Calu3 (cell line): ENCODE measurements at regions not wholly inside any gene's neighbourhood (a gene's known extent, or its start where the extent isn't known, plus 50 kb on each side); places are given as distances from the start of the nearest gene placed in this dataset.

Experiments
- BruUV-seq: library from RNA; stranded (reverse); fragments of 400-500 nt; replicated peaks from 2 replicates; lab custom pipeline; 2021; lab: Mats Ljungman, UMichigan
- CTCF ChIA-PET: fragments of 300-600 bp; sonication (Branson Sonifier 250); formaldehyde crosslinking; loops from one replicate; lab custom pipeline; 2022; ENCODE audit warnings: antibody characterized with exemption; lab: Charles Lee
- DNase-seq: peaks from one replicate; pipeline ENCODE4 v3.0.0; 2022
- H3K27ac Mint-ChIP-seq: one replicate; pipeline ENCODE4 v1.8.0; 2022; ENCODE audit warnings: mixed read lengths; ENCODE audit not compliant: unreplicated experiment
- H3K27me3 Mint-ChIP-seq: one replicate; pipeline ENCODE4 v1.8.0; 2022; ENCODE audit warnings: mixed read lengths; ENCODE audit not compliant: unreplicated experiment
- H3K36me3 Mint-ChIP-seq: one replicate; pipeline ENCODE4 v1.8.0; 2022; ENCODE audit warnings: mild to moderate bottlenecking, moderate library complexity, mixed read lengths; ENCODE audit not compliant: insufficient read depth, unreplicated experiment
- H3K4me1 Mint-ChIP-seq: one replicate; pipeline ENCODE4 v1.8.0; 2022; ENCODE audit warnings: mild to moderate bottlenecking, low read depth, mixed read lengths; ENCODE audit not compliant: unreplicated experiment
- H3K4me3 Mint-ChIP-seq: one replicate; pipeline ENCODE4 v1.8.0; 2022; ENCODE audit warnings: mild to moderate bottlenecking, low read depth, moderate library complexity, mixed read lengths; ENCODE audit not compliant: unreplicated experiment
- H3K9me3 Mint-ChIP-seq: one replicate; pipeline ENCODE4 v1.8.0; 2022; ENCODE audit warnings: low read depth, mixed read lengths; ENCODE audit not compliant: unreplicated experiment
- intact Hi-C: fragments of 100-400 bp; cut with micrococcal nuclease; formaldehyde crosslinking; loops from one replicate; pipeline ENCODE4 v1.10.0; 2022; ENCODE audit not compliant: unreplicated experiment
- TF ChIP-seq, protein P1 (sequence below): fragments of 200-600 bp; IDR thresholded peaks from one replicate; pipeline ENCODE4 v1.8.0; 2022; ENCODE audit warnings: antibody characterized with exemption; ENCODE audit not compliant: unreplicated experiment

DNA sequence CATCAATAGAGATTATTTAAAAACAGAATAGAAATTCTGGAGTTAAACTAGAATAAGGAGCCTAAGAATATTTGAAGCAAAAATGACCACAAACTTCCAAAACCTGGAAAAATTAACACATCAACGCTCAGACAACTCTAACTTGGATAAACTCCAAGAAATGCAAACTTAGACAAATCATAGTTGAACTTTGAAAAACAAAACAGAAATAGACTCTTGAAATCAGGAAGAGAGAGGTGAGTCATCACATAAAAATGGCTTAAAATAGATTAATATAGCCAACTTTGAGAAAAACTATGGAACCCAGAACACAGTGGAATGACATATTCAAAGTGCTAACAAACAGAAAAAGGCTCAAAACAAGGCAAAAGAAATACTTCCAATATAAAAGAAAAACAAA is 974.2 kb downstream of the JRKL start:
- H3K36me3 Mint-ChIP-seq: no peaks in the 10 kb centered on the region

GRCh38 chr11:97367406-97368083 is 977.7 kb downstream of the JRKL start:
- no peak for DNase-seq
- BruUV-seq: no TSS peak
- Mint-ChIP-seq H3K4me1 (no peaks in the 10 kb centered on the region), H3K4me3 (no peak overlapping the region), H3K9me3 (peaks cover 15% of the 10 kb centered on the region), H3K36me3 (no peaks in the 10 kb centered on the region), H3K27me3 (no peaks in the 10 kb centered on the region), H3K27ac (no peak overlapping the region)
- CTCF ChIA-PET: no interaction called here
- intact Hi-C loops: no loop called here
- TF ChIP-seq, protein P1, sequence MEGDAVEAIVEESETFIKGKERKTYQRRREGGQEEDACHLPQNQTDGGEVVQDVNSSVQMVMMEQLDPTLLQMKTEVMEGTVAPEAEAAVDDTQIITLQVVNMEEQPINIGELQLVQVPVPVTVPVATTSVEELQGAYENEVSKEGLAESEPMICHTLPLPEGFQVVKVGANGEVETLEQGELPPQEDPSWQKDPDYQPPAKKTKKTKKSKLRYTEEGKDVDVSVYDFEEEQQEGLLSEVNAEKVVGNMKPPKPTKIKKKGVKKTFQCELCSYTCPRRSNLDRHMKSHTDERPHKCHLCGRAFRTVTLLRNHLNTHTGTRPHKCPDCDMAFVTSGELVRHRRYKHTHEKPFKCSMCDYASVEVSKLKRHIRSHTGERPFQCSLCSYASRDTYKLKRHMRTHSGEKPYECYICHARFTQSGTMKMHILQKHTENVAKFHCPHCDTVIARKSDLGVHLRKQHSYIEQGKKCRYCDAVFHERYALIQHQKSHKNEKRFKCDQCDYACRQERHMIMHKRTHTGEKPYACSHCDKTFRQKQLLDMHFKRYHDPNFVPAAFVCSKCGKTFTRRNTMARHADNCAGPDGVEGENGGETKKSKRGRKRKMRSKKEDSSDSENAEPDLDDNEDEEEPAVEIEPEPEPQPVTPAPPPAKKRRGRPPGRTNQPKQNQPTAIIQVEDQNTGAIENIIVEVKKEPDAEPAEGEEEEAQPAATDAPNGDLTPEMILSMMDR: no peak

More for the DNA sequence above, 974.2 kb downstream of the JRKL start:
- H3K27me3 Mint-ChIP-seq: no peaks in the 10 kb centered on the region
- H3K9me3 Mint-ChIP-seq: peaks cover 14% of the 10 kb centered on the region
- intact Hi-C loops: no loop called here
- no peak overlapping the region for H3K27ac Mint-ChIP-seq
- no peak for DNase-seq
- CTCF ChIA-PET: no interaction called here
- TF ChIP-seq, protein P1: no peak
- BruUV-seq: no TSS peak
- H3K4me1 Mint-ChIP-seq: no peaks in the 10 kb centered on the region
- H3K4me3 Mint-ChIP-seq: no peak overlapping the region

DNA sequence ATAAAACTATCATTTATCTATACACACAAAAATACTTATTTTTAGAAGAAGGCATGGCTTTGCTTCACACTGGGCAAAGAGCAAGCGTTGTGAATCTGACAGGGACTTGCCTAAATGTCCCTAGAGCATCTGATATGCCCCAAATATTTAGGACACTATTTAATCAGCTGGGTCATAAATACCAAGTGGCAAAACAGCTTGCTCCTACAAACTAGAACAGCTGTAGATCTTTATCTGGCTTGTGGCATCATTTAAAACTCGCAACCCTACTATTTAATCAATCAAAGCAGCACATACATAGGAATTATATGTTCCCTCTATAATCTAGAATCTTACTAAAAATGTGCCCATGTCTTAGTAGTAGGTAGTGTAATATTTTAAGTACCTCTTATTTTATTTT is 999.5 kb downstream of the JRKL start:
- BruUV-seq: no TSS peak
- peaks cover 6% of the 10 kb centered on the region for H3K9me3 Mint-ChIP-seq
- no peaks in the 10 kb centered on the region for H3K27me3 Mint-ChIP-seq
- no peak for DNase-seq
- CTCF ChIA-PET: no interaction called here
- H3K36me3 Mint-ChIP-seq: no peaks in the 10 kb centered on the region
- no peak overlapping the region for H3K27ac Mint-ChIP-seq
- TF ChIP-seq, protein P1: no peak
- no peaks in the 10 kb centered on the region for H3K4me1 Mint-ChIP-seq
- intact Hi-C loops: no loop called here
- no peak overlapping the region for H3K4me3 Mint-ChIP-seq

- Mint-ChIP-seq H3K27ac (no peak overlapping the region), H3K27me3 (no peaks in the 10 kb centered on the region), H3K4me3 (no peak overlapping the region), H3K36me3 (no peaks in the 10 kb centered on the region), H3K9me3 (peaks cover 10% of the 10 kb centered on the region), H3K4me1 (no peaks in the 10 kb centered on the region)
- intact Hi-C loops: no loop called here
- TF ChIP-seq, protein P1: no peak
- CTCF ChIA-PET: no interaction called here
- no peak for DNase-seq
- BruUV-seq: no TSS peak
These were observed 1008.4 kb downstream of the JRKL start for GRCh38 chr11:97398246-97398645.
